HG03045 (cell line): ENCODE measurements at regions not wholly inside any gene's neighbourhood (a gene's known extent, or its start where the extent isn't known, plus 50 kb on each side); places are given as distances from the start of the nearest gene placed in this dataset.
"Not testable (repeated sequence)": the region's sequence is repeated elsewhere in the genome, so short reads cannot be mapped to it uniquely, and the experiment has no call there.

Source experiments
- ATAC-seq: cut with Tn5 transposase; IDR thresholded peaks from one replicate; pipeline ENCODE4 v1.9.1; 2021; ENCODE audit warnings: mild to moderate bottlenecking, moderate library complexity; ENCODE audit not compliant: unreplicated experiment

DNA sequence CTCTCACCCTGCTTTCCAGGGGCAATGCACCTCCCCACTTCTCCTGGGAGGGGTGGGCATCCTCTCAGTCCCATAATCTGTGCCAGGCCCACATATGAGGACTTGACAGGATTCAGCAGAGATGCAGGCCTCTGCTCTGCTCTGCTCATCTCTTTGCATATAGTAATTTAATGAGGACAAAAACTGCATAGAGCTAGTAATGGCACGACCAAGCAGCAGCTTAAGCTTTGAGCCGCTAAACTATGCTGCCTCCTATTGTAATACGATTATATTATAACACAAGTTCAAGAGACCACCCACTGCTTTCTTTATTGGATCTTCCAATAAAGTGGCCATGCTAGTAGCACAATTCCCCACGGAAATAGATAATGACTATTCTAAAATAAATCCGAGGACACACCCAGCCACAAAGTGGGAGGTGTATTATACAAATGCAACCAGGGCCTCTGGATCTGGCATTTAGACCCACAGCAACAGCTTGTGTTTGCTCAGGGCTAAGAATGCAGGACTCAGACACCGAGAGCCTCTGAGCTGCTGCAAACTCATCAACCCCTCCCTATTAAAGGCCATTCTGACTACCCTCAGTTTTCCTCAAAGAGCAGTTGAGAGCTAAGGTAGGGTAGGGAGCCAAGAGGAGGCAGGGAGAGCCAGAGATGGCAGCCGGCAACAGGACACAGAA is 93.6 kb upstream of the PLGLB2 start:
- not testable (repeated sequence) for ATAC-seq

DNA sequence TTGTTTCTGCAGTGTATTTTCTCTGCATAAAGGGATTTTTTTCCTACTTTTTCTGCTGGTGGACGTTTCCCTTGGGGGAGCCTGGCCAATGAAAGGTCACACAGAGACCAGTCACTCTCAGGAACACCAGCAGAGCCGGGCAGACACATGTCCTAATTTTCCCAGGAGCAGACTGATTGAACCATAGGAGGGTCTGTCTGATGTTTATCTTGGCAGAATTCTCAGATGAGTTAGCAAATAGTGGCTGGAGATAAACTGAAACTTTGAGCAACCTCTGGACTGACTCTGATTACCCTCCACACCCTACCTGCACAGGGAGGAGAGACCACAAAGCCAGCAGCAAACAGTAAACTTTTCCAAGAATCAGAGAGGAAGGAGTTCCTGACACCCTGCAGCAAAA is 90.0 kb upstream of the PLGLB2 start:
- ATAC-seq: not testable (repeated sequence)

DNA sequence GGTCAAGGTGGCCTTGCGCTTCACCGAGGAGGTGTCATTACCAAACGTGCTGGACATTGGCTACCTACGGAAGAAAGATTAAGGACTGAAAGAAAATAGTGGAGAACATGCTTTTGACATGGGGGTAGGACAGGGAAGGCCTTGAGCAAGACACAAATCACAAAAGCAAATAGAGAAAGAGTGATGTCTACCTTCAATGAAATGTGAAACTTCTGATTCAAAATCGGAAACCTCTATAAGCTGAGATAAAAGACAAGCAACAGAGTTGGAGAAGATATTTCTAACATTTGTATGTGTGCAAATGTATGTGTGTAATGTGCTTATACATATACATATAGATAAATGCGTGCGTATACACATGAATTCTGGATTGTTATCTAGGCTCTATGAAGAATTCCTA is 89.5 kb upstream of the PLGLB2 start:
- not testable (repeated sequence) for ATAC-seq

DNA sequence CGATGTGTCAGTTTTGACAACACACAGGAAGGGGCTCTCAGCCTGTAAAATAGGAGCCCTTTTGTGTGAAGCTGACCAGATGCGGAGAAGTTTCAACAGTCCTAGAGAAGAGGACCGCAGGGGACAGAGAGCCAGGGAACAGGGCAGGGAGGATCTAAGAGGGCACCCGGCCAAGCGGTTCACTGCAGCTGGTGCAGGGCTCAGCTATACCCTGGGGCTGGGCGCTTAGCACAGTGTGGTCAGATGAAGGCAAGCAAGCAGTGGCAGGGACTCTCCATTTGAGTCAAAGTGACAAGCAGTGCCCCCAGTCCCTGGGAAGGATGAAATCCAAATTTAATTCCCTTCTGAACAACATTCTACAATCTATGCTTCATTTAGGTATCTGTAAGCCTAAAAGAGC is 88.9 kb upstream of the PLGLB2 start:
- ATAC-seq: not testable (repeated sequence)

DNA sequence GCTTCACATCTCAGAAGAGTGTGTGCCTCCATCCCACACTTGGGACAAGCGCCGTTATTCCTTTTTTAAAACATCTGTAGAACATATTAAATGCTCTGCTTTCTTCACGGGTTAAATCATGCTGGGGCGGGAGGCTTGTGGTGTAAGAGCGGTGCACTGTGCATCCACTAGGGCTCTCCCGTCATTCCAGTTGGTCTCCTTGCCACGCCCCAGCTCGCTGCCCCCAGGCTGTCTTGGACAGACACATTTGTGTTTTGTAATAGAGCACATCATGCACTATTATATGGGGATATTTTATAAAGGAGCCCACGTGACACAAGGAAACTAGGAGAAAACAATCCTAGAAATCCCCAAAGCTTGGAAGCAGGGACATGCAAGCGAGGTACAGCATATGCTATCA is 87.7 kb upstream of the PLGLB2 start:
- not testable (repeated sequence) for ATAC-seq

DNA sequence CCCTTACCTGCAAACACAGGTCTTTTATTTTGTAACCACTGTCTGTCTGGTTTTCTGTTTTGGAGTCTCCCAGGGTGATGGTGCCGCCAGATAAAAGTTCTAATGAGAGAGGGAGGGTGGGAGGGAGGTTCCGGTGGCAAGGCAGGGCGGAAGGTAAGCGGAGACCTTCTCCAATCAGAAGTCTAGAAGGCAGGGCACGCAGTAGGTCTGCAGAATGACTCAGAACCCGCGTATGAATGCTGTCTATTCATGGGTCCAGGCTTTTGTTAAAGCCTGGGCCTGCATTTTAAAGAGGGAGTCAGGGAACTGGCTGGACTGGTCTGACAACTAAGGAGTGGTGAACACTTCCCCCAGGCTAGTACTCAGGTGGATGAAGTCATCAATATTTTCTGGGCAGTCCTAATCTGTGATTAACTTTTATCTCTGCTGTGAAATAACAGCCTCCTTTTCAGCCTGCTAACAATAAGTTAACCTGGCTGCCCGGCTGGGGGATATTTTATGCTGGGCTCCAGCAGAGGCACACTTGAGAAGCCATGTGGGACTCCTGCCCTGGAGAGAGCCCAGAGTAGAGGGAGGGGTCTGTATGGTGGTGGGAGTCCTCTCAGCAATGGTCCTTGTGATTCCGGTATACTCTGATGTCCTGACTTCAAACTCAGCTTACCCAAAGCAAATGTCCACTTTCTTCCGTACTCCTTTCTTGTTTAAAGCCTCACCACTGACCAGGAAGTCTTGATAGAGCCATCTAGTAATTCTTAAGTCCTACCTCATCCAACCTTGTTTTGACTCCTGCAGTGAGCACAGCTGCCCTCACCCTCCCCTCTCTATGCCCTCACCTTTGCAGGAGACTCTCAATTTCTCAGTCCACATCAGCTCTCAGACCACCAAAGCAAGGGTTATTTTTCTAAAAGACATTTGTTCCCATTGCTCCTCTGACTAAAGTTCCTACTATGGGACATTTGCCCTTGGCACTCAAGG is 85.3 kb upstream of the PLGLB2 start:
- not testable (repeated sequence) for ATAC-seq

DNA sequence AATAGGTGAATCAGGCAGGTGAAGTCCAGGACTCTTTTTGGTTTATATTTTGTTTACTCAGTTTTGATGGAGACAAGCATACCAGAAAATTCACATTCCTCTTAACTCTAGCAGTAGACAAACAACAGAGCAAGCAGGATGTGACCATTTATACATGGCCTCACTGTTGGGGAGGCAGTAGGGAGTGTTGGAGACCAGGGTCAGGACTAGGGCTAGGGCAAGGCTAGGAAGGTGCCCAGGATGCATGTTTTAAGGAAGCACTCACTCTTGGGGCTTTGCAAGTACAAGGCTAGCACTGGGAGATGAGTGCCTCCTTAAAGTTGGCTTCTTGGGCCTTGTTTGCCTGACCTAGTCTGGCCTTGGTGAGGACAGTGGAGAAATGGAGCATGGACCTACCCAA is 84.5 kb upstream of the PLGLB2 start:
- ATAC-seq: not testable (repeated sequence)

DNA sequence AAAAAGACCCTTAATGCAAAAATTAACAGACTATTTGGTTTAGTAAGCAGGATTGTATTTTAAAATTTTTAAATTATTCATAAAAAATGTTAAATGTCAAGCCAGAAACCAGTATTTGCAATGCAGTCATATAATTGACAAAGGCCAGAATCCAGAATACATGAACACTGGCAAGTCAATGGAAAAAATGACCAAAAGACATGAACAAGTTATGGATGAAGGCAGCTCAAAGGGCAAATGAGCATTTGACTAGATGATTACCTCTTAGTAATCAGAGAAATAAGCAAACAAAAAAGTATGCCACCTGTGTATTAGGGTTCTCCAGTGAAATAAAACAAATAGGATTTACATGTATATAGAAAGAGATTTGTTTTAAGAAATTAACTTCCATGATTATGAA is 80.9 kb upstream of the PLGLB2 start:
- not testable (repeated sequence) for ATAC-seq

DNA sequence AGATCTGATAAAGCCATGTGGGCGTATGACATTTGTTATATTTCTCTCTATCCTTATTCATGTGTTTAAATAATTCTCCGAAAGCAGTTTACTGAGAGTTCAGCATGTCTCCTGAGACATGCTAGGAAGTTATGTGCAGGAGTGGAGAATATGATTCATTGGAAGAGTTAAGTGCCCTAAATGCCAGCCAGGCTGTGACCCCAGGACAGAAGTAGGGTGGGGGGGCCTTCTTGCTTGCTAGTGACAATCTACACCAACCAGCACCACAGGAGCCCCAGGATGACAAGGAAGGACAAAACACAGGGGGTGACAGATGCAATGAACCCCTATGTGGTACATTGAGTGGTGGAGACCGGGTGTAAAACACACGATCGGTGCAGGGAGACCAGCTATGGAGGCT is 79.5 kb upstream of the PLGLB2 start:
- ATAC-seq: not testable (repeated sequence)

DNA sequence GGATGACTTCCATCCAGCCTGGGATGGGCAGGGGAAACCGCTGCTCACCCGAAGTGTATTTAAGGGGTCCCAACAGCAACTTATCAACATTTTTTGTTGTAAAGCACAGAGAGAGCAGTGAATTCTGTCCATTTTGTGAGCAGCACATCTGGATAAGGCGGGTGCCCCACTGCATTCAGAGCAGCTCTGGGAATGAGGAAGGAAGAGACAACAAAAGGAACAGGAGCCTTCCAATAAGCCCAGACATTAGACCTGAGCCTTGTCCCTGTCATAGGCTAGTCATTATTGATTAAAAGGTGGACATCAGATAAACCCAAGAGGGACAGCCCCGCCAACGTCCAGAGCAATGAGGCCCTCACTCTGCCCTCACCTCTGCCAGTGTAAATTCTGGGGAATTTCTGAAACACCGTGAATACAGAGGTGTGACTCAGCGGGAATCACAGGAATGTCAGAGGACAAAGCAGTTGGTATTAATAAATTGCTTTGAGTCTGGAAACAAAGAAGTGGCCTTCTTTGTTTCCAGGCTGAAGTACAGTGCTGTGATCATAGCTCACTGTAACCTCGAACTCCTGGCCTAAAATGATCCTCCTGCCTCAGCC is 78.2 kb upstream of the PLGLB2 start:
- ATAC-seq: not testable (repeated sequence)

DNA sequence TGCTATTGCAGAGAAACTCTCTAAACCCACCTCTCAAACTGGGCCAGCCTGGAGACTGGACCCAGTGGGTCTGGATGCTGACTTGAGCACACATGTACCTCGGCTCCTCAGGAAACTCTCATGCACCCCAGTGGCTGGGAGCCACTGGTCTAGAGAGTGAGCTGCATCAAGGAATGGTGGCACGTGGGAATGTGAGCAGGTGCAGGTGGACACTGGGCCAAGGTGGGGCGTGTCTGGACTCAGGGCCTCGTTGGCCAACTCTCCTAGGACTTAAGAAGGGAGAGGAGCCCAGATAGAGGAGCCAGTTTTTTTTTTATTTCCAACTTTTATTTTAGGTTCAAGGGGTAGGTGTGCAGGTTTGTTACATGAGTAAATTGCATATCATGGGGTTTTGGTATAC is 75.5 kb upstream of the PLGLB2 start:
- ATAC-seq: not testable (repeated sequence)

DNA sequence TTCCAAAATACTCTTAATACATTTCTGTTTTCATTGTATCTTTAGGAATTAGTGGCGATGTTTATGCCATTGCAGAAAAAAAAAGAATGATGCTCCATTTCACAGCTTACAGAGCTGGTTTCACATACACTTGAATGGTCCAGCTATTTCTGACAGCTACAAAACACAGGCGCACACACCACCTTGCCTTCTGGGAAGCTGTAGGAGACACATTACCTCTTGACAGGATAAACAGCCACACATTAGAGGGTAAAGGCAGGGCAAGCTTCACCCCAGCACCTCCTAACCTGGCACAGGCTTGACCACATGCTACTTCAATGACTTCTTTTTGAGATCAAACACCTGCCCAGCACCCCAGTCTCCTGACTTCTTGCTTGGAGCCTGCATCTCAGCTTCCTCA is 73.2 kb upstream of the PLGLB2 start:
- not testable (repeated sequence) for ATAC-seq

DNA sequence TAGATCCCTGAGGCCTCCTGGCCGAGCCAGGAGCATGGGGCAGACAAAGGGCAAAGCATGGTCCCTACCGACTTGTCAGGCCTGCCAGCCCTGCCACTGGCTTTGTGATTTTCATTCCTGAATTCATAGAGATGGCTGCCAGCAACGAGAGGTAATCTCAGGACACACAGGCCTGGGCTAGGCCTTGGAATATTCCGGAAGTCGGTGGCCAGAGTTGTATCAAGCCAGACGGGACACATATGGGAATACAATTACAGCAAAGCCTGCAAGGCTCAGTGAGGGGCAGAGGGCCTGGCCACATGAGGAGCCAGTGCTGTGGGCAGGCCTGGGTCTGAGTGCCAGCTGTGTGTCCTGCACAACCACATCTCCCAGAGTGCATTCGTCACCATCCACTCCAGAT is 72.4 kb upstream of the PLGLB2 start:
- not testable (repeated sequence) for ATAC-seq

DNA sequence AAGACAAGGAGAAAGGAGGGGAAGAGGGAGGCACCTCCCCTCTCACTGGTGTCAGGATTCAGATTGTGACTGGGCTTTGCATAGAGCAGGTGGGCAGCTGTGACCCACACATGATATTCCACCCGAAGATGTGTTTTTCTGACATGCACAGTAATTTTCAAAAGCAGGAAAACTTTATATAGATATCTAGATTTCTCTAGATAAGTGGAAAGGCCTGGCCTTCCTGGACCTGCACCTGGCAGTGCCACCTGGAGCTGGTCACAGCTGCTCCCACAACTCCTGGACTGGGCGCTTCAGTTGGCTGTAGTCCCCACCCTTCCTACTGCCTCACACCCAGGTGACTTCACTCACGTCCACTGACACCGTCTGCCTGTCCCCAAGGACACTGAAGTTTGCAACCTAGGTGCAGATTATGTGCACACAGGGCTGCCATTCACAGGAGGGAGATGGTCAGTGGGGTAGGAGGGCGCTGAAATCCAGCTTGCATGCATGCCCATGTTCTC is 70.4 kb upstream of the PLGLB2 start:
- ATAC-seq: not testable (repeated sequence)

DNA sequence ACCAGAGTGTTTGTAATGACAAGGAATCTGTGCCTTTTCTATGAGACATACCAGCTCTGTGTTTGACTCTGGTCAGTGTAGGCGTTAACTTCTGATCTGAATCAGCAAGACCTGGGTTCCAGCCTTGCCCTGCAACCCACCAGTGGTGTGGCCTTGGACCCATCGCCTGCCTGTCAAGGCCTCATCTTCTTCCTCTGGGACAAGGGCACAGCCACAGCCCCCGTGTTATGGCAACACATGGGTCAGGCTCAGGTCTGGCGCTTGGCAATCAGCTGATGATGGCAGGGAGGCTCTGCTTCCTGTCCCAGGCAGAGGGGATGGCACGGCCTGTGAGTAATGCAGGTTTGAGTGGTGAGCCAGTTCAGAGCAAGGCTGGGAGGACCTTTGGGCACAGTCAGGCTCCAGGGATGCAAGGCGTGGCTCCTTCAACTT is 69.1 kb upstream of the PLGLB2 start:
- not testable (repeated sequence) for ATAC-seq

DNA sequence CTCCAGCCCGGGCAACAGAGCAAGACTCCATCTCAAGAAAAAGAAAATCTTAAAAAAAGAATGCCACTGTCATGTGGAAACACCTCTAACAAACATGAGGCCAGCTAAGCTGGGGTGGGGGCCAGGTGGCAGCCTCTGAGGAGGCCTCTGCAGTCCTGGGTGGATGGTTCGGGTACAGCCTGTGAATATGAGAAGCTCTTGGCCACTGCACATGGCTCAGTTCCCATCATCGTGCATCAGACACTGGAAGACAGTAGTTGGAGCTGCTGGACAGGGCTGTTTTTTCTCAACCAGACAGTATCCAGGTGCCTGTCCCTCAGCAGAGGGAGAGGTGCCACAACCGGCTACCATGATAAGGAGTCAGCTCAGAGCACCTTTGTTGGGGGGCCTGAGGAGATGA is 67.9 kb upstream of the PLGLB2 start:
- not testable (repeated sequence) for ATAC-seq

DNA sequence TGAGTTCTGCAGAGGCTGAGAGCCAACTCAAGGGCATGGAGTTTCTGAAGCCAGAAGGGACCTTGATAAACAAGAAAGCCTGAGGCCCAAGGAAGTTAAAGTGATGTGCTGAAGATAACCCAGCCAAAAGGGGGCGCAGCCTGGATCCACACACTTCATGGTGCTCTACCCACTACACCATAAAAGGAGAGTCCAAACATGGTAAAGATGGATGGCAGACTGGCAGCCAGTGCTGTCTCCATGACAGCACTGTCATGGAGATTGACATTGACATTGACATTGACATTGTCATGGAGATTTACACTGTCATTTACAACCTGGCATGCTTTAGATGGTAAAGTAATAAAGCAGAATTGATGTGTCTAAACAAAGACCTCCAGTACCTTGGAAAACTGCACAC is 67.2 kb upstream of the PLGLB2 start:
- ATAC-seq: not testable (repeated sequence)

DNA sequence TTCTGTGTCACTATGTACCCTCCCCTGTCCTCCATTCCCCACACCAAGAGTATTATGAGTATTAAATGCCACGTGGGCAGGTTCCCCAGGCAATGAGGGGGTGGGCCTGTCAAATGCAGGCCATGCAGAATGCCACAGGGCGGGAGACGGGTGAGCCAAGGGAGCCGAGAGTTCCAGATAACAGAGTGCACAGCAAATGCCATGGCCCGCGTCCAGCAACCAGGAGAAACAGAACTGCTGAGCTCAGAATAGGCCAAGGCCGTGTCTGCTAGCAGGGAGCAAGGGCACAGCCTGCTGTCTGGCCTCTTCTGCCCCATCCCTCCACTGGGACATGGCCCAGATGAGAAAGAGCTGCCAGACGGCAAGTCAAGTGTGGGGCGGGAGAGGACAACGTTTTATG is 64.4 kb upstream of the PLGLB2 start:
- not testable (repeated sequence) for ATAC-seq

DNA sequence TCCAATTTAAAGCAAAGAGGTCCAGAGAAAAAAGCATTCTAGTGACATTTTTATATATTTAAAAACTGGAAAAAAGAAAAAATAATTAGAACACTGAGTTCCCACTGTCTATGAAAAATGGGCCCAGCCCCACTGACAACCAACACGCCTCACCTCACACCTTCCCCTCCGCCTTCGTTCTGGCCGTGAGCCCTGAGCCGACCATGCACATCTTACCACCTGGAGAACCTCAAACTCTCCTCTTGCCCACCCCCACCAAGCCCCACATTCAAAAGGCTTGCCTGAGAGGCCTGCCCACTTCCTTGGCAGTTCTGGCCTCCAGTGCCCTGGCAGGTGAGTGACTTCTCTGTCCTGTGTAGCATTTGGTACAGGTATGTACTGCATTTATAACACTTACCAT is 63.9 kb upstream of the PLGLB2 start:
- ATAC-seq: not testable (repeated sequence)

DNA sequence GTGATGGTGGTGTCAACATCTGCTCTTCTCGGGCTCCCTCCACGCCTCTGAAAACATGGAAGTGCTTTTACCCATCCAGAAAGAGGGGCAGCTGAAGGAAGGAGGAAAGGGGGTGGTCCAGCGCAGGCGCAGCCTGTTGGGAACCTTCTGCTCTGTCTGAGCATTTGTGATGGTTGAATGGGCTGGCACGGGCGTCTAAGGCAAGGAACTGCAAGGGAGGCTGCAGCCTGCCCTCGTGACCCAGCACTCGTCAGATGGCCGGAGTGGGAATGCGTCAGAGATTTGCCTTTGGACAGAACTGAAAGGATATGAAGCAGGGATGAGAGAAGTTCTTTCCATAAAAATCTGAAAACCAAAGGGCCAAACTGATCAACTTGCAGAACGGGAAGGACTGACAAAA is 62.3 kb upstream of the PLGLB2 start:
- ATAC-seq: not testable (repeated sequence)

DNA sequence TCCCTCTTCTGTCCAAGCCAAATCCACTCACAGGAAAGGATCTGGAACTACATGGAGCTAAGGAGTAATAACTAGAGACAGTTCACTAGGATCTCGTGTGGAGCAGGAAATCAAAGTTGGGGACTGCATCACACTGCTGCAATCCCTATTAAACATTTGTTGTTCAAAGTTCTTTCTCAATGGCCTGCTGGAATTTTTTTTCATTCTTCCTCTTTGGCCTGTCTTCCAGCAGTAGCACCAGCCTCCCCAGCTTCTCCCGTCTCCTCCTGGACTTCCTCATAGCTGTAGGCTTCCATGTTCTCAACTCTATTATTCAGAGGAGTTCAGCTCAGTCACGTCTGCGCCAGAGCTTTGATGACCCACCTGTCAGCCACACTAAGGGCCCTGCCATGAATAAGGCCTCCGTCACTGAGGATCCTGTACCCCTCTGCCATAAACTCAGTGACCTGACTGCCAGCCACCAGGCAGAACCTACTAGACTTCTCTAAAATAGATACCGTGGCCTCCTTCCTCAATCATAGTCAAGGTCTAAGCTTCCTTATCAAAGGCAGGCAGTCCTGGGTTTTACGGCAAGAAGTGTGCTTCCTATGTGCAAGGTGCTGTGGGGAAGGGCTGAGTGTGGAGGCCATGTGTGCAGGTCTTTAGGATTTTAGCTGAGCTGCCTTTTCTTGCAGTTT is 60.9 kb upstream of the PLGLB2 start:
- not testable (repeated sequence) for ATAC-seq
